IMR-90 (cell line): ENCODE measurements at regions not wholly inside any gene's neighbourhood (a gene's known extent, or its start where the extent isn't known, plus 50 kb on each side); places are given as distances from the start of the nearest gene placed in this dataset.

Experiments
- ATAC-seq: fragments of 200-7000 bp; cut with Tn5 transposase; 2 replicates; pipeline ENCODE4 v1.9.1; 2020; ENCODE audit warnings: low read depth, mild to moderate bottlenecking, moderate library complexity
- BruUV-seq: library from RNA; stranded (reverse); fragments of 400-500 nt; replicated peaks from 2 replicates; lab custom pipeline; 2021; lab: Mats Ljungman, UMichigan
- CTCF ChIA-PET: fragments of 300-600 bp; formaldehyde crosslinking; extraction: SDS; loops from one replicate; lab custom pipeline; 2021; ENCODE audit warnings: antibody characterized with exemption; lab: Yijun Ruan, JAX
- POLR2A ChIA-PET: fragments of 300-600 bp; sonication (Branson Sonifier 250); formaldehyde crosslinking; loops from one replicate; lab custom pipeline; 2022; ENCODE audit warnings: antibody characterized with exemption; ENCODE audit not compliant: unreplicated experiment; lab: Charles Lee
- DNase-seq: peaks from one replicate; pipeline ENCODE4 v3.0.0; 2013
- H2AFZ ChIP-seq: replicated peaks from 2 replicates; pipeline ENCODE3; 2013; ENCODE audit warnings: low read length, mild to moderate bottlenecking; ENCODE audit not compliant: poor library complexity
- H2AK5ac ChIP-seq: 2 replicates; pipeline ENCODE4 v1.6.1; 2013; ENCODE audit warnings: low read depth, low read length, inconsistent platforms
- H2AK9ac ChIP-seq: replicated peaks from 2 replicates; pipeline ENCODE3; 2013; ENCODE audit warnings: mild to moderate bottlenecking, low read depth, low read length, moderate library complexity; ENCODE audit not compliant: poor library complexity
- H2BK120ac ChIP-seq: 2 replicates; pipeline ENCODE4 v1.6.1; 2013; ENCODE audit warnings: low read depth, low read length, inconsistent platforms
- H2BK15ac ChIP-seq: 3 replicates; pipeline ENCODE4 v1.6.1; 2013; ENCODE audit warnings: low read depth, low read length, inconsistent platforms
- H2BK20ac ChIP-seq: 2 replicates; pipeline ENCODE4 v1.6.1; 2013; ENCODE audit warnings: low read depth, mild to moderate bottlenecking, inconsistent platforms, low read length, moderate library complexity
- H2BK5ac ChIP-seq: 2 replicates; pipeline ENCODE4 v1.6.1; 2013; ENCODE audit warnings: mild to moderate bottlenecking, low read depth, low read length, inconsistent platforms; ENCODE audit not compliant: poor library complexity, severe bottlenecking
- H3K14ac ChIP-seq: replicated peaks from 2 replicates; pipeline ENCODE4 v1.6.1; 2013; ENCODE audit warnings: low read depth, low read length, inconsistent platforms
- H3K18ac ChIP-seq: 2 replicates; pipeline ENCODE4 v1.6.1; 2013; ENCODE audit warnings: low read depth, low read length, control low read depth
- H3K23ac ChIP-seq: 2 replicates; pipeline ENCODE4 v1.6.1; 2013; ENCODE audit warnings: low read depth, low read length, inconsistent platforms
- H3K27ac ChIP-seq: 2 replicates; pipeline ENCODE4 v1.5.1; 2013; ENCODE audit warnings: mild to moderate bottlenecking, control low read depth, low read length; ENCODE audit not compliant: insufficient read depth
- H3K27me3 ChIP-seq: 2 replicates; pipeline ENCODE4 v1.6.1; 2013; ENCODE audit warnings: low read length; ENCODE audit not compliant: control insufficient read depth, insufficient read depth
- H3K36me3 ChIP-seq: 2 replicates; pipeline ENCODE4 v1.6.1; 2013; ENCODE audit warnings: low read length, mixed read lengths; ENCODE audit not compliant: control insufficient read depth, insufficient read depth
- H3K4ac ChIP-seq: 2 replicates; pipeline ENCODE4 v1.6.1; 2013; ENCODE audit warnings: low read depth, low read length, inconsistent platforms
- H3K4me1 ChIP-seq: 2 replicates; pipeline ENCODE4 v1.6.1; 2013; ENCODE audit warnings: low read length, mixed read lengths; ENCODE audit not compliant: control insufficient read depth, insufficient read depth
- H3K4me2 ChIP-seq: 2 replicates; pipeline ENCODE4 v1.6.1; 2013; ENCODE audit warnings: low read depth, mild to moderate bottlenecking, control low read depth, low read length, moderate library complexity
- H3K4me3 ChIP-seq: 2 replicates; pipeline ENCODE4 v1.5.1; 2013; ENCODE audit warnings: low read depth, mild to moderate bottlenecking, control low read depth, low read length, moderate library complexity; ENCODE audit not compliant: insufficient read depth
- H3K56ac ChIP-seq: 2 replicates; pipeline ENCODE4 v1.6.1; 2013; ENCODE audit warnings: low read length, inconsistent platforms; ENCODE audit not compliant: insufficient read depth; ENCODE audit errors: extremely low read depth
- H3K79me1 ChIP-seq, 2 experiments: 2 replicates each; pipeline ENCODE4 v1.6.1; 2013; ENCODE audit warnings: low read length in 2 of 2, inconsistent platforms in 1 of 2, low read depth in 1 of 2
- H3K9ac ChIP-seq: 2 replicates; pipeline ENCODE4 v1.6.1; 2013; ENCODE audit warnings: low read depth, low read length, control low read depth
- H3K9me1 ChIP-seq: 2 replicates; pipeline ENCODE4 v1.6.1; 2013; ENCODE audit warnings: low read length, inconsistent platforms; ENCODE audit not compliant: insufficient read depth
- H3K9me3 ChIP-seq: 2 replicates; pipeline ENCODE4 v1.6.1; 2013; ENCODE audit warnings: low read length; ENCODE audit not compliant: control insufficient read depth, insufficient read depth
- H4K20me1 ChIP-seq: 2 replicates; pipeline ENCODE4 v1.6.1; 2013; ENCODE audit warnings: low read length, inconsistent platforms; ENCODE audit not compliant: insufficient read depth
- H4K5ac ChIP-seq: 2 replicates; pipeline ENCODE4 v1.6.1; 2013; ENCODE audit warnings: mild to moderate bottlenecking, low read depth, low read length, control low read depth
- H4K8ac ChIP-seq, 2 experiments: 2 replicates each; pipeline ENCODE4 v1.6.1; 2013; ENCODE audit warnings: low read depth in 2 of 2, low read length in 2 of 2, control low read depth in 1 of 2, inconsistent platforms in 1 of 2
- H4K91ac ChIP-seq: 2 replicates; pipeline ENCODE4 v1.6.1; 2013; ENCODE audit warnings: low read depth, low read length, inconsistent platforms; ENCODE audit not compliant: insufficient read depth
- BHLHE40 ChIP-seq: fragments of 150-350 bp; IDR thresholded peaks from 2 replicates; pipeline ENCODE4 v1.6.1; 2016; ENCODE audit warnings: mild to moderate bottlenecking, low read depth, low read length
- CEBPB ChIP-seq: IDR thresholded peaks from 2 replicates; pipeline ENCODE4 v1.6.1; 2012; ENCODE audit warnings: low read depth, low read length, improper control_type of control experiment
- CHD1 ChIP-seq: IDR thresholded peaks from 2 replicates; pipeline ENCODE4 v1.6.1; 2012; ENCODE audit warnings: low read depth, low read length, improper control_type of control experiment
- CTCF ChIP-seq: conservative IDR thresholded peaks from 2 replicates; pipeline ENCODE4 v1.5.1; 2012; ENCODE audit warnings: mild to moderate bottlenecking, low read depth, low read length, improper control_type of control experiment
- ELK1 ChIP-seq: fragments of 150-350 bp; IDR thresholded peaks from 2 replicates; pipeline ENCODE4 v1.6.1; 2016; ENCODE audit warnings: low read depth, mild to moderate bottlenecking, low read length, moderate library complexity, borderline replicate concordance
- FOS ChIP-seq: fragments of 150-350 bp; IDR thresholded peaks from 2 replicates; pipeline ENCODE4 v1.6.1; 2016; ENCODE audit warnings: low read depth, low read length
- MAFK ChIP-seq: IDR thresholded peaks from 2 replicates; pipeline ENCODE4 v1.6.1; 2012; ENCODE audit warnings: low read depth, low read length, improper control_type of control experiment
- MAZ ChIP-seq: IDR thresholded peaks from 2 replicates; pipeline ENCODE4 v1.6.1; 2012; ENCODE audit warnings: low read depth, mild to moderate bottlenecking, low read length, improper control_type of control experiment, moderate library complexity, borderline replicate concordance
- MXI1 ChIP-seq: IDR thresholded peaks from 2 replicates; pipeline ENCODE4 v1.6.1; 2012; ENCODE audit warnings: low read depth, mild to moderate bottlenecking, low read length, moderate library complexity, borderline replicate concordance
- NFE2L2 ChIP-seq: fragments of 150-350 bp; IDR thresholded peaks from 2 replicates; pipeline ENCODE4 v1.6.1; 2016; ENCODE audit warnings: low read depth, mild to moderate bottlenecking, low read length
- POLR2A ChIP-seq: IDR thresholded peaks from 2 replicates; pipeline ENCODE4 v1.6.1; 2012; ENCODE audit warnings: mild to moderate bottlenecking, low read depth, low read length
- RAD21 ChIP-seq: IDR thresholded peaks from 2 replicates; pipeline ENCODE4 v1.6.1; 2012; ENCODE audit warnings: low read length, improper control_type of control experiment
- RCOR1 ChIP-seq: IDR thresholded peaks from 2 replicates; pipeline ENCODE4 v1.6.1; 2012; ENCODE audit warnings: mild to moderate bottlenecking, low read length, improper control_type of control experiment; ENCODE audit not compliant: insufficient replicate concordance
- RFX5 ChIP-seq: IDR thresholded peaks from 2 replicates; pipeline ENCODE4 v1.8.0; 2012; ENCODE audit warnings: low read depth, mild to moderate bottlenecking, low read length, moderate library complexity
- SMC3 ChIP-seq: fragments of 150-350 bp; IDR thresholded peaks from 2 replicates; pipeline ENCODE4 v1.6.1; 2016; ENCODE audit warnings: low read depth, mild to moderate bottlenecking, antibody characterized with exemption, low read length, moderate library complexity
- WGBS, 2 experiments: methylation state at CpG; one replicate each; pipeline versions ENCODE4 v1.1.5 to v1.1.7; 2013; ENCODE audit warnings: missing lambda C conversion rate in 2 of 2; ENCODE audit not compliant: insufficient read length in 1 of 2; ENCODE audit errors: extremely low coverage in 2 of 2; 5-methylcytosine and 5-hydroxymethylcytosine counted together
- dilution Hi-C: fragments of 300-500 bp; cut with HindIII; formaldehyde crosslinking; loops from one replicate; pipeline ENCODE4 v1.14.3; 2018; ENCODE audit warnings: low sequenced_read_pairs; ENCODE audit not compliant: unreplicated experiment
- in situ Hi-C: fragments of 300-500 bp; cut with MboI; formaldehyde crosslinking; loops from 3 replicates; pipeline ENCODE4 v1.14.3; 2019; ENCODE audit warnings: low sequenced_read_pairs, inconsistent platforms, mixed read lengths
- intact Hi-C: fragments of 100-400 bp; cut with micrococcal nuclease; formaldehyde crosslinking; loops from 2 replicates; pipeline ENCODE4 v1.10.0; 2022
- TF ChIP-seq, protein P1 (sequence below): fragments of 150-350 bp; IDR thresholded peaks from 2 replicates; pipeline ENCODE4 v1.6.1; 2017; ENCODE audit warnings: mild to moderate bottlenecking, antibody characterized with exemption, low read length, low read depth

DNA sequence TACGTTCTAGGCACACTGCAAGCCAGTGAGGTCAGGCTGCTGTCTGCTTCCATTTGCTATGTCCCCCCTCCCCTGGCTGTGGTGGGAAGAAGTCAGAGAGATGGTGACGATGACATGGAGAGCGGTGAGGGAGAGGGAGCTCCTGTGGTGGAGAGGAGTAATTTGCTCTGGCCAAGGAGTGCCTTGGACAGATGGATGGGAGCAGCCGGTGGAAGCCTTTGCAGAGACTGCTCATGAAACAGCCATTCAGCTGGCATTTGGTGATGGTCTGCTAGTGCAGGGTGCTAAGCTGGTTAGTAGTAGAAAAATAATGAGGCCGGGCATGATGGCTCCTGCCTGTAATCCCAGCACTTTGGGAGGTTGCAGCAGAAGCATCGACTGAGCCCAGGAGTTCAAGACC is 124.1 kb downstream of the FHDC1 start:
- Histone ChIP-seq H3K9me3 (no peaks in the 10 kb centered on the region), H3K36me3 (no peaks in the 10 kb centered on the region), H4K20me1 (no peaks in the 10 kb centered on the region), H3K23ac (no peak overlapping the region), H2AK5ac (no peak overlapping the region), H2AFZ (no peak overlapping the region), H3K14ac (no peak overlapping the region), H3K27me3 (peaks cover 30% of the 10 kb centered on the region), H3K4ac (no peak overlapping the region), H4K8ac (no peak overlapping the region), H2BK5ac (no peak overlapping the region), H3K27ac (no peak overlapping the region), H2AK9ac (no peak overlapping the region), H3K9me1 (no peaks in the 10 kb centered on the region), H3K4me2 (no peak overlapping the region), H3K56ac (no peak overlapping the region), H2BK15ac (no peak overlapping the region), H3K4me1 (no peaks in the 10 kb centered on the region), H3K79me1 (no peaks in the 10 kb centered on the region), H2BK20ac (no peak overlapping the region), H2BK120ac (no peak overlapping the region), H4K5ac (no peak overlapping the region), H3K18ac (no peak overlapping the region), H4K91ac (no peak overlapping the region), H3K9ac (no peak overlapping the region), H3K4me3 (no peak overlapping the region)
- WGBS, 2 experiments, result no CpG with 5 or more reads among the region's 6 CpGs
- intact Hi-C loops, result no loop called here
- in situ Hi-C loops, result no loop called here
- CTCF ChIA-PET, result interaction anchor here (0.6 to 1.0 kb wide), 2 partner anchors 12 to 213 kb away, joined by 3 read pairs; no protein-coding TSS in a partner anchor
- ATAC-seq, result no peak
- POLR2A ChIA-PET, result no interaction called here
- DNase-seq, result no peak
- dilution Hi-C loops, result no loop called here
- TF ChIP-seq, protein P1, sequence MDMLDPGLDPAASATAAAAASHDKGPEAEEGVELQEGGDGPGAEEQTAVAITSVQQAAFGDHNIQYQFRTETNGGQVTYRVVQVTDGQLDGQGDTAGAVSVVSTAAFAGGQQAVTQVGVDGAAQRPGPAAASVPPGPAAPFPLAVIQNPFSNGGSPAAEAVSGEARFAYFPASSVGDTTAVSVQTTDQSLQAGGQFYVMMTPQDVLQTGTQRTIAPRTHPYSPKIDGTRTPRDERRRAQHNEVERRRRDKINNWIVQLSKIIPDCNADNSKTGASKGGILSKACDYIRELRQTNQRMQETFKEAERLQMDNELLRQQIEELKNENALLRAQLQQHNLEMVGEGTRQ, result no peak
- TF ChIP-seq FOS, result no peak
- TF ChIP-seq SMC3, result no peak
- TF ChIP-seq NFE2L2, result no peak
- no peak for TF ChIP-seq CHD1
- TF ChIP-seq RCOR1, result no peak
- no peak for TF ChIP-seq CTCF
- TF ChIP-seq MAZ, result no peak
- TF ChIP-seq BHLHE40, result no peak
- no peak for TF ChIP-seq ELK1
- no peak for TF ChIP-seq RAD21
- no peak for TF ChIP-seq CEBPB
- no peak for TF ChIP-seq RFX5
- TF ChIP-seq MAFK, result no peak
- TF ChIP-seq MXI1, result no peak
- TF ChIP-seq POLR2A, result no peak
- no TSS peak for BruUV-seq
